ENCODE measurements at regions not wholly inside any gene's neighbourhood (a gene's known extent, or its start where the extent isn't known, plus 50 kb on each side); places are given as distances from the start of the nearest gene placed in this dataset.

- no peak for TF ChIP-seq POLR2A (IDR thresholded peaks at IDR 0.05; ENCODE audit: low read depth, low read length)
- TF ChIP-seq POLR2AphosphoS5 (IDR thresholded peaks at IDR 0.05; ENCODE audit: low read depth, low read length) = no peak
These were observed 698.5 kb downstream of the KCNA4 start for GRCh38 chr11:29318134-29318845.
